Vagina (tissue), 2 donors: ENCODE measurements at regions not wholly inside any gene's neighbourhood (a gene's known extent, or its start where the extent isn't known, plus 50 kb on each side); places are given as distances from the start of the nearest gene placed in this dataset.

Source experiments
- DNase-seq, 2 donors: peaks; one replicate each; pipeline ENCODE4 v3.0.0-alpha.2; 2017; ENCODE audit errors: extremely low spot score in 2 of 2
- H3K27ac ChIP-seq: fragments of 200-600 bp; sonication (generic); one replicate; pipeline ENCODE4 v1.5.1; 2019
- H3K27me3 ChIP-seq: fragments of 200-600 bp; sonication (generic); one replicate; pipeline ENCODE4 v1.5.1; 2019
- H3K36me3 ChIP-seq, 2 donors: fragments of 200-600 bp; sonication (generic); one replicate each; pipeline ENCODE4 v1.5.1; 2017 to 2019
- H3K4me1 ChIP-seq: fragments of 200-600 bp; sonication (generic); one replicate; pipeline ENCODE4 v1.5.1; 2019
- H3K4me3 ChIP-seq, 2 donors: fragments of 200-600 bp; sonication (generic); 1 replicate in 1 of 2; 2 replicates in 1 of 2; pipeline ENCODE4 v1.5.1; 2016 to 2019
- H3K9me3 ChIP-seq: fragments of 200-600 bp; sonication (generic); one replicate; pipeline ENCODE4 v1.5.1; 2019
- CTCF ChIP-seq, 3 experiments: fragments of 450-650 bp in 2 of 3; fragments of 200-600 bp in 1 of 3; sonication (generic) in 1 of 3; IDR thresholded peaks; one replicate each; pipeline ENCODE4 v1.5.1; 2017 to 2019; ENCODE audit warnings: antibody characterized with exemption in 3 of 3, mild to moderate bottlenecking in 2 of 3, moderate library complexity in 2 of 3
- POLR2A ChIP-seq, 2 donors: fragments of 450-650 bp; IDR thresholded peaks; one replicate each; pipeline ENCODE4 v1.6.1; 2017; ENCODE audit warnings: antibody characterized with exemption in 2 of 2, mild to moderate bottlenecking in 2 of 2, moderate library complexity in 2 of 2
- POLR2AphosphoS5 ChIP-seq, 2 donors: sonication (generic); formaldehyde crosslinking; IDR thresholded peaks; one replicate each; pipeline ENCODE4 v1.9.0; 2017; ENCODE audit warnings: antibody characterized with exemption in 2 of 2, mild to moderate bottlenecking in 2 of 2, low read depth in 1 of 2; ENCODE audit not compliant: insufficient read depth in 1 of 2
- intact Hi-C: fragments of 100-400 bp; cut with DNase I; formaldehyde crosslinking; loops from one replicate; pipeline ENCODE4 v1.15.1; 2023

- TF ChIP-seq CTCF (IDR thresholded peaks at IDR 0.05) (no peak), POLR2AphosphoS5 (IDR thresholded peaks at IDR 0.05; ENCODE audit: insufficient read depth in 1 of 2, low read depth in 1 of 2) (peak in 1 of 2 donors; percentile 64), POLR2A (IDR thresholded peaks at IDR 0.05) (no peak)
- intact Hi-C loops, result no loop called here
- Histone ChIP-seq H3K36me3 (no peaks in the 10 kb centered on the region), H3K4me1 (no peaks in the 10 kb centered on the region), H3K4me3 (no peak overlapping the region), H3K27me3 (no peaks in the 10 kb centered on the region), H3K27ac (no peak overlapping the region), H3K9me3 (no peaks in the 10 kb centered on the region)
- DNase-seq, result no peak
Observed at GRCh38 chr5:71974165-71974564, 133.1 kb upstream of the MAP1B start.

GRCh38 chr5:71974622-71975021, 132.7 kb upstream of the MAP1B start:
- TF ChIP-seq POLR2A (IDR thresholded peaks at IDR 0.05), result no peak
- TF ChIP-seq CTCF (IDR thresholded peaks at IDR 0.05), result no peak
- TF ChIP-seq POLR2AphosphoS5 (IDR thresholded peaks at IDR 0.05; ENCODE audit: insufficient read depth in 1 of 2, low read depth in 1 of 2), result no peak
- intact Hi-C loops, result no loop called here
- peak overlapping the region; percentile 24 for H3K27ac ChIP-seq

GRCh38 chr5:71976449-71976848, 130.8 kb upstream of the MAP1B start:
- H3K4me3 ChIP-seq, result no peak overlapping the region
- H3K4me1 ChIP-seq, result no peaks in the 10 kb centered on the region
- H3K27ac ChIP-seq, result no peak overlapping the region
- TF ChIP-seq POLR2AphosphoS5 (IDR thresholded peaks at IDR 0.05; ENCODE audit: insufficient read depth in 1 of 2, low read depth in 1 of 2) (no peak), CTCF (IDR thresholded peaks at IDR 0.05) (no peak), POLR2A (IDR thresholded peaks at IDR 0.05) (no peak)
- no peaks in the 10 kb centered on the region for H3K36me3 ChIP-seq
- intact Hi-C loops, result no loop called here
- H3K27me3 ChIP-seq, result no peaks in the 10 kb centered on the region
- DNase-seq, result no peak
- no peaks in the 10 kb centered on the region for H3K9me3 ChIP-seq

More at GRCh38 chr5:71974622-71975021, 132.7 kb upstream of the MAP1B start:
- DNase-seq, result no peak
- Histone ChIP-seq H3K36me3 (no peaks in the 10 kb centered on the region), H3K4me1 (no peaks in the 10 kb centered on the region), H3K27me3 (no peaks in the 10 kb centered on the region), H3K9me3 (no peaks in the 10 kb centered on the region), H3K4me3 (no peak overlapping the region)

GRCh38 chr5:71977311-71977710, 130.0 kb upstream of the MAP1B start:
- Histone ChIP-seq H3K27me3 (no peaks in the 10 kb centered on the region), H3K9me3 (no peaks in the 10 kb centered on the region), H3K36me3 (no peaks in the 10 kb centered on the region), H3K27ac (no peak overlapping the region), H3K4me1 (no peaks in the 10 kb centered on the region), H3K4me3 (no peak overlapping the region)
- intact Hi-C loops, result no loop called here
- no peak for TF ChIP-seq POLR2AphosphoS5 (IDR thresholded peaks at IDR 0.05; ENCODE audit: insufficient read depth in 1 of 2, low read depth in 1 of 2)
- TF ChIP-seq POLR2A (IDR thresholded peaks at IDR 0.05), result no peak
- DNase-seq, result no peak

- H3K4me3 ChIP-seq, result no peak overlapping the region
- no peak for DNase-seq
- H3K27me3 ChIP-seq, result no peaks in the 10 kb centered on the region
- no peak for TF ChIP-seq POLR2A (IDR thresholded peaks at IDR 0.05)
- TF ChIP-seq POLR2AphosphoS5 (IDR thresholded peaks at IDR 0.05; ENCODE audit: insufficient read depth in 1 of 2, low read depth in 1 of 2), result no peak
- no peak for TF ChIP-seq CTCF (IDR thresholded peaks at IDR 0.05)
- H3K4me1 ChIP-seq, result no peaks in the 10 kb centered on the region
- H3K9me3 ChIP-seq, result no peaks in the 10 kb centered on the region
- H3K27ac ChIP-seq, result no peak overlapping the region
- H3K36me3 ChIP-seq, result no peaks in the 10 kb centered on the region
- intact Hi-C loops, result no loop called here
Observed at GRCh38 chr5:71978216-71978615, 129.1 kb upstream of the MAP1B start.
